ENCODE measurements at regions not wholly inside any gene's neighbourhood (a gene's known extent, or its start where the extent isn't known, plus 50 kb on each side); places are given as distances from the start of the nearest gene placed in this dataset.
"Not testable (repeated sequence)": the region's sequence is repeated elsewhere in the genome, so short reads cannot be mapped to it uniquely, and the experiment has no call there.

DNA sequence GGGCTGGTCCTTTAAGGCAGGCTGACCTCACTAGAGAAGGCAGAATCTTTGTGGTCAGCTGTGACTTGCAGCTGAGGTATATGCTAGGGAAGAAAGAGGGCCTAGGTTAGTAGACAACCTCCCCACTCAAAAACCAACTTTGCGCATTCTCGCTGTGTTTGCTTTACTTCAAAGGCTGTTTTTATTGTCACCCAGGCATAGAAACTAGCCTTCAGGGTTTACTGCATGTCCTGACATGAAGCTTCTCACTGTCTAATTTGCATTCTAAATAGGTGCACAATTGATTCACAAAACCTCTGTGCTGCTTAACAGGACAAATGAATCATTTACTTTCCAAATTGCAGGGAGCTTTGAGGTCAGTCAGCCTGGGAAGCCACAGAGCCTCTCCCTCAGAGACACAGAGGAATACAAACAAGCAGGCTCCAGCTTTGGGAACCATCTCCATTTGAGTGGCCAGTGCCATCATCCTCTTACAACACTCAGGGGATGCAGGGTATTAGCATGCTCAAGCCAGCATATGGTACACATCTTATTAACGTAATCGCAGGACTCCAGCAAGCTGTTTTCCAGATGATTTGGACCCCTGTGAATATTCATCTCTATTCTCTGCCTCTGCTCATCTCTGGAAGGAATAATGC is 596.4 kb upstream of the GHITM start:
- Histone ChIP-seq H3K4me1 (replicated peaks) (peaks cover 6% of the 10 kb centered on the region), H3K36me3 (no peaks in the 10 kb centered on the region), H3K4me3 (no peak overlapping the region), H3K27me3 (replicated peaks; ENCODE audit: insufficient read depth) (no peaks in the 10 kb centered on the region), H3K27ac (no peak overlapping the region), H3K9me3 (no peaks in the 10 kb centered on the region)
- 36% methylated on average over 4 of the region's 4 CpGs for WGBS
- DNase-seq (ENCODE audit: low spot score): no peak
- intact Hi-C loops (cut with DNase I): no loop called here
- TF ChIP-seq POLR2A (IDR thresholded peaks at IDR 0.05) (no peak), POLR2AphosphoS5 (IDR thresholded peaks at IDR 0.05) (no peak), CTCF (IDR thresholded peaks at IDR 0.05) (no peak)

- H3K9me3 ChIP-seq: no peaks in the 10 kb centered on the region
- peaks cover 6% of the 10 kb centered on the region for H3K4me1 ChIP-seq (replicated peaks)
- H3K4me3 ChIP-seq: no peak overlapping the region
- no peaks in the 10 kb centered on the region for H3K27me3 ChIP-seq (replicated peaks; ENCODE audit: insufficient read depth)
- no peak for DNase-seq (ENCODE audit: low spot score)
- H3K36me3 ChIP-seq: no peaks in the 10 kb centered on the region
- intact Hi-C loops (cut with DNase I): no loop called here
- TF ChIP-seq POLR2AphosphoS5 (IDR thresholded peaks at IDR 0.05): no peak
- no peak for TF ChIP-seq CTCF (IDR thresholded peaks at IDR 0.05)
- TF ChIP-seq POLR2A (IDR thresholded peaks at IDR 0.05): no peak
- WGBS: 64% methylated on average over 2 of the region's 2 CpGs
- H3K27ac ChIP-seq: no peak overlapping the region
Observed at GRCh38 chr10:83543691-83544462, 595.4 kb upstream of the GHITM start.

DNA sequence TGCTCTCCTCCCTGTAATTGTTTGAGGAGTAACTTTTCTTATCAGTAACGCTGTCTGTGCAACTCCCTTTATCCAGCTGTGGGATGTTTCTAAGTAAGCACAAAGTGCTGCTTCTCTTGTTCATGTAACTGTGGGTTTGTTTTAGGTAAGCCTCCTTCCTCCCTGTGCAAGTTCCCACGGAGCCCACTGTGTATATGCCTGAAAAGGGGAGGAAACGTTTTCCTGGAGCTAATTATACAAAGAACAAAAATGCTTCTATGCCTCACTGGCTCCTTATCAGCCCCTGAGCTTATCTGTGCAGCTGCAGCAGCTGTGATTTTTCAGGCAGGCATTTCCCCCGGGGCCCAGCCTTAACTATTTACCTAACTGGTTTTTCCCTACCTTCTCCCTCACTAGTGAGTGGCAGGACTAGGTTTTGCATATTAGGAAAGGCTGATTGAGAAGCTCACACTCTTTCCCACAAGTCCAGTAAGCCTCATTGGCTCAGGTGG is 593.4 kb upstream of the GHITM start:
- intact Hi-C loops (cut with DNase I): no loop called here

DNA sequence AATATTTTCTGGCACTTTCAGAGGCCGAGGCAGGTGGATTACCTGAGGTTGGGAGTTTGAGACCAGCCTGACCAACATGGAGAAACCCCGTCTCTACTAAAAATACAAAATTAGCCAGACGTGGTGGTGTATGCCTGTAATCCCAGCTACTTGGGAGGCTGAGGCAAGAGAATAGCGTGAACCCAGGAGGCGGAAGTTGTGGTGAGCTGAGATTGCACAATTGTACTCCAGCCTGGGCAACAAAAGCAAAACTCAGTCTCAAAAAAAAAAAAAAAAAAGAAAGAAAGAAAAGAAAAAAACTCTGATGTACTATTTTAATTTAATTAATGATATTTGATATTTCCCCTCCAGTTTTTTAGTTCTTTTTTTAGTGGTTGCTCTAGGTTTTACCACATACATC is 588.1 kb upstream of the GHITM start:
- WGBS: 94% methylated on average over 5 of the region's 5 CpGs

More for the DNA sequence above, 593.4 kb upstream of the GHITM start:
- Histone ChIP-seq H3K27me3 (replicated peaks; ENCODE audit: insufficient read depth) (no peaks in the 10 kb centered on the region), H3K27ac (no peak overlapping the region), H3K36me3 (no peaks in the 10 kb centered on the region), H3K9me3 (no peaks in the 10 kb centered on the region), H3K4me1 (replicated peaks) (peaks cover 6% of the 10 kb centered on the region), H3K4me3 (no peak overlapping the region)
- 2% methylated on average over 4 of the region's 4 CpGs for WGBS
- TF ChIP-seq CTCF (IDR thresholded peaks at IDR 0.05) (no peak), POLR2A (IDR thresholded peaks at IDR 0.05) (no peak), POLR2AphosphoS5 (IDR thresholded peaks at IDR 0.05) (no peak)
- no peak for DNase-seq (ENCODE audit: low spot score)

GRCh38 chr10:83553366-83553765 is 585.9 kb upstream of the GHITM start:
- Histone ChIP-seq H3K9me3 (no peaks in the 10 kb centered on the region), H3K4me3 (no peak overlapping the region), H3K27me3 (replicated peaks; ENCODE audit: insufficient read depth) (no peaks in the 10 kb centered on the region), H3K36me3 (no peaks in the 10 kb centered on the region), H3K4me1 (replicated peaks) (no peaks in the 10 kb centered on the region), H3K27ac (no peak overlapping the region)
- TF ChIP-seq POLR2AphosphoS5 (IDR thresholded peaks at IDR 0.05) (no peak), POLR2A (IDR thresholded peaks at IDR 0.05) (no peak), CTCF (IDR thresholded peaks at IDR 0.05) (no peak)
- intact Hi-C loops (cut with DNase I): no loop called here
- 59% methylated on average over 1 of the region's 1 CpG for WGBS
- DNase-seq (ENCODE audit: low spot score): no peak

More for the DNA sequence above, 588.1 kb upstream of the GHITM start:
- intact Hi-C loops (cut with DNase I); H3K4me1 ChIP-seq (replicated peaks); H3K27me3 ChIP-seq (replicated peaks; ENCODE audit: insufficient read depth); DNase-seq (ENCODE audit: low spot score); H3K27ac ChIP-seq; H3K36me3 ChIP-seq; H3K9me3 ChIP-seq; H3K4me3 ChIP-seq: not testable (repeated sequence)

Data from prostate gland (tissue), 2 donors.